GM12878 (cell line): ENCODE measurements at regions not wholly inside any gene's neighbourhood (a gene's known extent, or its start where the extent isn't known, plus 50 kb on each side); places are given as distances from the start of the nearest gene placed in this dataset.

Experiments
- ATAC-seq: fragments of 200-7000 bp; cut with Tn5 transposase; 3 replicates; pipeline ENCODE4 v1.9.1; 2020; ENCODE audit warnings: mild to moderate bottlenecking, moderate library complexity
- BruUV-seq: library from RNA; stranded (reverse); fragments of 400-500 nt; replicated peaks from 2 replicates; lab custom pipeline; 2021; lab: Mats Ljungman, UMichigan
- CTCF ChIA-PET: fragments of 300-600 bp; sonication (Branson Sonifier 250); formaldehyde crosslinking; extraction: SDS; loops from one replicate; lab custom pipeline; 2021; ENCODE audit warnings: inconsistent platforms; lab: Yijun Ruan, JAX
- POLR2A ChIA-PET: fragments of 350-600 bp; formaldehyde crosslinking; extraction: SDS; loops from one replicate; lab custom pipeline; 2021; ENCODE audit warnings: inconsistent platforms; lab: Charles Lee
- RAD21 ChIA-PET: fragments of 300-600 bp; sonication (Branson Sonifier 250); formaldehyde crosslinking; loops from one replicate; lab custom pipeline; 2023; ENCODE audit warnings: antibody characterized with exemption; ENCODE audit not compliant: unreplicated experiment; lab: Charles Lee
- SMC1A ChIA-PET: fragments of 300-600 bp; sonication (Branson Sonifier 250); formaldehyde crosslinking; loops from one replicate; lab custom pipeline; 2023; ENCODE audit not compliant: unreplicated experiment, uncharacterized antibody; lab: Charles Lee
- DNase-seq: peaks from one replicate; pipeline ENCODE4 v3.0.0-alpha.2; 2011; ENCODE audit warnings: low read depth, low spot score
- FAIRE-seq: peaks from 3 replicates; lab custom pipeline; 2011; peaks lifted over from hg19 to GRCh38; lab: Jason Lieb, UNC
- H2AFZ ChIP-seq: 2 replicates; pipeline ENCODE4 v1.6.0; 2011; ENCODE audit warnings: low read depth, low read length, control low read depth; ENCODE audit not compliant: control insufficient read depth
- H3K27ac ChIP-seq: 2 replicates; pipeline ENCODE4 v1.5.1; 2011; ENCODE audit warnings: control low read depth; ENCODE audit not compliant: control insufficient read depth, insufficient read depth
- H3K27me3 ChIP-seq, 2 experiments: replicated peaks in 1 of 2; 2 replicates each; pipeline versions ENCODE4 v1.6.0 to v1.6.1; 2011; ENCODE audit warnings: low read length in 1 of 2; ENCODE audit not compliant: control insufficient read depth in 2 of 2, insufficient read depth in 2 of 2
- H3K36me3 ChIP-seq, 2 experiments: 2 replicates each; pipeline ENCODE4 v1.5.1; 2011; ENCODE audit warnings: low read length in 1 of 2; ENCODE audit not compliant: control insufficient read depth in 2 of 2, insufficient read depth in 2 of 2
- H3K4me1 ChIP-seq: 2 replicates; pipeline ENCODE4 v1.6.1; 2011; ENCODE audit warnings: mild to moderate bottlenecking, low read length, moderate library complexity, mixed read lengths; ENCODE audit not compliant: control insufficient read depth, insufficient read depth
- H3K4me2 ChIP-seq: 2 replicates; pipeline ENCODE4 v1.6.0; 2011; ENCODE audit warnings: control low read depth; ENCODE audit not compliant: control insufficient read depth, insufficient read depth
- H3K4me3 ChIP-seq: fragments of 200-600 bp; sonication (generic); 2 replicates; pipeline ENCODE4 v1.5.1; 2016
- H3K79me2 ChIP-seq: 2 replicates; pipeline ENCODE4 v1.6.0; 2011; ENCODE audit warnings: low read length; ENCODE audit not compliant: control insufficient read depth, insufficient read depth
- H3K9ac ChIP-seq: 2 replicates; pipeline ENCODE4 v1.8.0; 2011; ENCODE audit warnings: low read length, control low read depth, mixed read lengths; ENCODE audit not compliant: control insufficient read depth, insufficient read depth
- H3K9me3 ChIP-seq: replicated peaks from 3 replicates; pipeline ENCODE4 v1.5.1; 2011; ENCODE audit warnings: mild to moderate bottlenecking, low read length; ENCODE audit not compliant: control insufficient read depth, insufficient read depth
- H4K20me1 ChIP-seq: 2 replicates; pipeline ENCODE4 v1.6.0; 2011; ENCODE audit not compliant: control insufficient read depth, insufficient read depth
- CHD2 ChIP-seq: IDR thresholded peaks from 2 replicates; pipeline ENCODE4 v1.6.1; 2011; ENCODE audit warnings: low read depth, low read length, improper control_type of control experiment, borderline replicate concordance
- CREM ChIP-seq: IDR thresholded peaks from 2 replicates; pipeline ENCODE4 v1.6.1; 2014; ENCODE audit warnings: antibody characterized with exemption, low read depth
- IRF4 ChIP-seq: IDR thresholded peaks from 2 replicates; pipeline ENCODE4 v1.6.1; 2011; ENCODE audit warnings: low read depth, low read length
- MEF2A ChIP-seq: IDR thresholded peaks from 2 replicates; pipeline ENCODE4 v1.6.1; 2011; ENCODE audit warnings: low read depth, mild to moderate bottlenecking, low read length, moderate library complexity; ENCODE audit not compliant: insufficient read depth
- NKRF ChIP-seq: fragments of 450-650 bp; conservative IDR thresholded peaks from 2 replicates; pipeline ENCODE4 v1.6.1; 2017; ENCODE audit warnings: mild to moderate bottlenecking, moderate library complexity
- PRDM15 ChIP-seq: fragments of 450-650 bp; formaldehyde crosslinking; IDR thresholded peaks from 2 replicates; pipeline ENCODE4 v1.4.0; 2020; ENCODE audit warnings: mild to moderate bottlenecking, moderate library complexity
- SPI1 ChIP-seq: IDR thresholded peaks from 2 replicates; pipeline ENCODE4 v1.6.1; 2011; ENCODE audit warnings: low read depth, mild to moderate bottlenecking, low read length, moderate library complexity, borderline replicate concordance; ENCODE audit not compliant: insufficient read depth
- TARDBP ChIP-seq: IDR thresholded peaks from 2 replicates; pipeline ENCODE4 v1.6.1; 2016; ENCODE audit warnings: borderline replicate concordance
- YBX1 ChIP-seq: fragments of 450-650 bp; IDR thresholded peaks from 2 replicates; pipeline ENCODE4 v1.6.1; 2016; ENCODE audit warnings: antibody characterized with exemption
- ZBED1 ChIP-seq: IDR thresholded peaks from 2 replicates; pipeline ENCODE4 v1.6.1; 2016; ENCODE audit warnings: borderline replicate concordance
- ZNF274 ChIP-seq: IDR thresholded peaks from one replicate; pipeline ENCODE4 v1.8.0; 2011; ENCODE audit not compliant: insufficient read length, insufficient read depth
- WGBS: methylation state at CpG from one replicate; pipeline ENCODE4 v1.1.6; 2016; ENCODE audit warnings: low lambda C conversion rate; ENCODE audit not compliant: insufficient replicate concordance, insufficient coverage; ENCODE audit errors: missing lambda C conversion rate; 5-methylcytosine and 5-hydroxymethylcytosine counted together
- in situ Hi-C: fragments of 300-500 bp; cut with MboI; formaldehyde crosslinking; loops from 9 replicates; pipeline ENCODE4 v1.14.3; 2018; ENCODE audit warnings: mixed read lengths
- intact Hi-C: fragments of 100-400 bp; cut with micrococcal nuclease; formaldehyde crosslinking; loops from one replicate; pipeline ENCODE4 v1.14.2; 2022; ENCODE audit not compliant: unreplicated experiment

- in situ Hi-C loops: no loop called here
- FAIRE-seq: no peak
- ChIA-PET RAD21 (no interaction called here), CTCF (no interaction called here), SMC1A (interaction anchor here (0.6 kb wide), 1 partner anchor 82 kb away, joined by 3 read pairs; no protein-coding TSS in a partner anchor), POLR2A (no interaction called here)
- ATAC-seq: no peak
- H3K4me1 ChIP-seq: no peaks in the 10 kb centered on the region
- no peak overlapping the region for H3K4me2 ChIP-seq
- H3K27ac ChIP-seq: no peak overlapping the region
- no peak for TF ChIP-seq CHD2
- no peak for TF ChIP-seq YBX1
- no peak for TF ChIP-seq ZBED1
- no peak for TF ChIP-seq ZNF274
- TF ChIP-seq NKRF: no peak
- TF ChIP-seq PRDM15 (CRISPR knock-in tag): no peak
- no peak for TF ChIP-seq TARDBP
- TF ChIP-seq MEF2A: no peak
- no peak for TF ChIP-seq SPI1
- TF ChIP-seq IRF4: no peak
- TF ChIP-seq CREM: no peak
- H3K79me2 ChIP-seq: no peaks in the 10 kb centered on the region
- BruUV-seq: no TSS peak
- intact Hi-C loops: no loop called here
- H3K27me3 ChIP-seq: no peaks in the 10 kb centered on the region
- H3K9ac ChIP-seq: no peak overlapping the region
- no peak for DNase-seq
- H3K4me3 ChIP-seq: no peak overlapping the region
- no peaks in the 10 kb centered on the region for H3K36me3 ChIP-seq
- no peaks in the 10 kb centered on the region for H4K20me1 ChIP-seq
- H2AFZ ChIP-seq: no peak overlapping the region
- H3K9me3 ChIP-seq: no peaks in the 10 kb centered on the region; the same call in 2 of the 3 replicates
- 0% methylated on average over 1 of the region's 1 CpG for WGBS
Measured at GRCh38 chr1:79959635-79960034, 953.1 kb upstream of the ADGRL4 start.
